ENCODE measurements at regions not wholly inside any gene's neighbourhood (a gene's known extent, or its start where the extent isn't known, plus 50 kb on each side); places are given as distances from the start of the nearest gene placed in this dataset.

DNA sequence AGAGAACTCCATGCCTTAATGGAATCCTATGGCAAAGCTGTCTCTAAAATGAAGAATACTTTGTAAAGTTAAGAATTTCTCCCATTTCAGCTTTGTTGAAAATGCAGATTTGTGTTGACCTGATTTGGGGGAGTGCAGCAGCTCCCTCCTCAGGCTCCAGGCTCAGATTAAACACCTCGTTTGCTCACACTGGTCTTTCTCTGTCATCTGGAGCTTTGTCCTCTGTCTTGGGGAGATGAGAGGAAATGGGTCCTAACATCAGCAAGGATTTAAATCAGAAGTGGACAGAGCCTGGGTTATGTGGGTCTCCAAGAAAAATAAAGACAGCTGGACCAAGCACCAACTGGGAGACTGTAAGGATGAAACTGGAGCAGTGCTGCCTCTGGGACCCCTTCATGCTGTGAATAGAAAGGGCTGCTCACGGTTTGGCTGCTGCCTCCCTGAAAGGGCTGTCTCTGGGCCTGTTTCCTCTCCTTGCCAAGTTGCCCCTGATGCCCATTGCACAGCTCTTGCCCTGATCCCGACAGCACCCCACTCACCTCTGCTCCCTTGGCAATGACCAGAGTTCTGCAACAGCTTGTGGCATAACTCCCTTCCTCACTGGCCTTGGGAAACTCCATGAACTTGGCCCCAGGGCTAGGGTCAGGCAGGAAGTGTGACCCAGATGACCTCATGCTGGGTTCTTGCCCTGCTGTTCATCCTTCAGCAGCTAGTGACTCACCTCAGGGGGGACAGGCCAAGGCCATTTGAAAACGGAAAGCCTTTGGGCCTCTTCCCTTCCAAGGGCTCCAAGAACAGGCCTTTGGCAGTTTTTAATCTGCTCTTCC lies 197.2 kb downstream of the CYP26B1 start:
- TF ChIP-seq RAD21 (IDR thresholded peaks at IDR 0.05; ENCODE audit: low read length) (no peak), YY1 (IDR thresholded peaks at IDR 0.05; ENCODE audit: low read depth) (no peak)
- TF ChIP-seq, protein P1, sequence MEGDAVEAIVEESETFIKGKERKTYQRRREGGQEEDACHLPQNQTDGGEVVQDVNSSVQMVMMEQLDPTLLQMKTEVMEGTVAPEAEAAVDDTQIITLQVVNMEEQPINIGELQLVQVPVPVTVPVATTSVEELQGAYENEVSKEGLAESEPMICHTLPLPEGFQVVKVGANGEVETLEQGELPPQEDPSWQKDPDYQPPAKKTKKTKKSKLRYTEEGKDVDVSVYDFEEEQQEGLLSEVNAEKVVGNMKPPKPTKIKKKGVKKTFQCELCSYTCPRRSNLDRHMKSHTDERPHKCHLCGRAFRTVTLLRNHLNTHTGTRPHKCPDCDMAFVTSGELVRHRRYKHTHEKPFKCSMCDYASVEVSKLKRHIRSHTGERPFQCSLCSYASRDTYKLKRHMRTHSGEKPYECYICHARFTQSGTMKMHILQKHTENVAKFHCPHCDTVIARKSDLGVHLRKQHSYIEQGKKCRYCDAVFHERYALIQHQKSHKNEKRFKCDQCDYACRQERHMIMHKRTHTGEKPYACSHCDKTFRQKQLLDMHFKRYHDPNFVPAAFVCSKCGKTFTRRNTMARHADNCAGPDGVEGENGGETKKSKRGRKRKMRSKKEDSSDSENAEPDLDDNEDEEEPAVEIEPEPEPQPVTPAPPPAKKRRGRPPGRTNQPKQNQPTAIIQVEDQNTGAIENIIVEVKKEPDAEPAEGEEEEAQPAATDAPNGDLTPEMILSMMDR (IDR thresholded peaks at IDR 0.05): no peak
- TF ChIP-seq, protein P2, sequence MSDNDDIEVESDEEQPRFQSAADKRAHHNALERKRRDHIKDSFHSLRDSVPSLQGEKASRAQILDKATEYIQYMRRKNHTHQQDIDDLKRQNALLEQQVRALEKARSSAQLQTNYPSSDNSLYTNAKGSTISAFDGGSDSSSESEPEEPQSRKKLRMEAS (IDR thresholded peaks at IDR 0.05; ENCODE audit: low read depth): no peak

Data from SK-N-SH (cell line).